Neutrophil (primary cell): ENCODE measurements at regions not wholly inside any gene's neighbourhood (a gene's known extent, or its start where the extent isn't known, plus 50 kb on each side); places are given as distances from the start of the nearest gene placed in this dataset.

Experiments used
- H3K27ac ChIP-seq: fragments of 200-600 bp; sonication (generic); 2 replicates; pipeline ENCODE4 v1.5.1; 2016; ENCODE audit warnings: mild to moderate bottlenecking, moderate library complexity
- H3K27me3 ChIP-seq: fragments of 200-600 bp; sonication (generic); 2 replicates; pipeline ENCODE4 v1.6.0; 2016; ENCODE audit warnings: mild to moderate bottlenecking
- H3K36me3 ChIP-seq: fragments of 200-600 bp; sonication (generic); 2 replicates; pipeline ENCODE4 v1.5.1; 2017
- H3K4me1 ChIP-seq, 2 experiments: fragments of 200-600 bp in 1 of 2; sonication (generic) in 1 of 2; 1 replicate in 1 of 2; 2 replicates in 1 of 2; pipeline versions ENCODE4 v1.5.1 to v1.6.1; 2013 to 2016; ENCODE audit warnings: low read depth in 1 of 2, low read length in 1 of 2, mild to moderate bottlenecking in 1 of 2, moderate library complexity in 1 of 2; ENCODE audit not compliant: control insufficient read depth in 1 of 2, insufficient read depth in 1 of 2
- H3K4me3 ChIP-seq, 2 experiments: fragments of 200-600 bp in 1 of 2; sonication (generic) in 1 of 2; 1 replicate in 1 of 2; 2 replicates in 1 of 2; pipeline ENCODE4 v1.5.1; 2013 to 2016; ENCODE audit warnings: low read depth in 1 of 2, low read length in 1 of 2, mild to moderate bottlenecking in 1 of 2, moderate library complexity in 1 of 2
- H3K9me3 ChIP-seq: fragments of 200-600 bp; sonication (generic); 2 replicates; pipeline ENCODE4 v1.5.1; 2016
- CTCF ChIP-seq: fragments of 200-600 bp; sonication (generic); IDR thresholded peaks from 2 replicates; pipeline ENCODE4 v1.5.1; 2016; ENCODE audit warnings: antibody characterized with exemption

GRCh38 chr2:207444756-207445155, 85.0 kb upstream of the CREB1 start:
- no peaks in the 10 kb centered on the region for H3K9me3 ChIP-seq
- H3K27ac ChIP-seq, result no peak overlapping the region
- no peaks in the 10 kb centered on the region for H3K36me3 ChIP-seq
- TF ChIP-seq CTCF, result no peak
- H3K27me3 ChIP-seq, result no peaks in the 10 kb centered on the region
- no peaks in the 10 kb centered on the region for H3K4me1 ChIP-seq
- no peak overlapping the region for H3K4me3 ChIP-seq

GRCh38 chr2:207446653-207447052, 83.1 kb upstream of the CREB1 start:
- Histone ChIP-seq H3K27ac (no peak overlapping the region), H3K4me3 (no peak overlapping the region), H3K9me3 (no peaks in the 10 kb centered on the region), H3K27me3 (no peaks in the 10 kb centered on the region), H3K36me3 (no peaks in the 10 kb centered on the region), H3K4me1 (no peaks in the 10 kb centered on the region)
- no peak for TF ChIP-seq CTCF

GRCh38 chr2:207448006-207448405, 81.8 kb upstream of the CREB1 start:
- H3K4me1 ChIP-seq, result no peaks in the 10 kb centered on the region
- no peak overlapping the region for H3K27ac ChIP-seq
- H3K4me3 ChIP-seq, result no peak overlapping the region
- TF ChIP-seq CTCF, result no peak
- H3K27me3 ChIP-seq, result no peaks in the 10 kb centered on the region
- no peaks in the 10 kb centered on the region for H3K36me3 ChIP-seq
- no peaks in the 10 kb centered on the region for H3K9me3 ChIP-seq

GRCh38 chr2:207449642-207450165, 80.1 kb upstream of the CREB1 start:
- H3K36me3 ChIP-seq, result no peaks in the 10 kb centered on the region
- no peaks in the 10 kb centered on the region for H3K27me3 ChIP-seq
- no peak for TF ChIP-seq CTCF
- no peak overlapping the region for H3K27ac ChIP-seq
- H3K4me1 ChIP-seq, result no peaks in the 10 kb centered on the region
- H3K9me3 ChIP-seq, result no peaks in the 10 kb centered on the region
- H3K4me3 ChIP-seq, result no peak overlapping the region

- no peaks in the 10 kb centered on the region for H3K27me3 ChIP-seq
- no peak overlapping the region for H3K27ac ChIP-seq
- no peaks in the 10 kb centered on the region for H3K36me3 ChIP-seq
- TF ChIP-seq CTCF, result no peak
- no peaks in the 10 kb centered on the region for H3K9me3 ChIP-seq
- no peak overlapping the region for H3K4me3 ChIP-seq
- no peaks in the 10 kb centered on the region for H3K4me1 ChIP-seq
These were observed 79.6 kb upstream of the CREB1 start for GRCh38 chr2:207450186-207450585.

GRCh38 chr2:207458582-207458981, 71.2 kb upstream of the CREB1 start:
- Histone ChIP-seq H3K9me3 (no peaks in the 10 kb centered on the region), H3K27ac (no peak overlapping the region), H3K4me3 (no peak overlapping the region), H3K36me3 (no peaks in the 10 kb centered on the region), H3K27me3 (no peaks in the 10 kb centered on the region), H3K4me1 (no peaks in the 10 kb centered on the region)
- no peak for TF ChIP-seq CTCF
